Gastroesophageal sphincter (tissue), 3 donors: ENCODE measurements at regions not wholly inside any gene's neighbourhood (a gene's known extent, or its start where the extent isn't known, plus 50 kb on each side); places are given as distances from the start of the nearest gene placed in this dataset.

Experiments
- CTCF ChIP-seq, 4 experiments: fragments of 200-600 bp in 2 of 4; fragments of 450-650 bp in 2 of 4; sonication (generic) in 1 of 4; IDR thresholded peaks; one replicate each; pipeline ENCODE4 v1.5.1; 2017 to 2019; ENCODE audit warnings: antibody characterized with exemption in 4 of 4, mild to moderate bottlenecking in 2 of 4, moderate library complexity in 2 of 4
- EP300 ChIP-seq: sonication (generic); formaldehyde crosslinking; IDR thresholded peaks from one replicate; pipeline ENCODE4 v1.6.1; 2017; ENCODE audit warnings: antibody characterized with exemption, mild to moderate bottlenecking
- POLR2A ChIP-seq, 2 donors: fragments of 450-650 bp; IDR thresholded peaks; one replicate each; pipeline ENCODE4 v1.6.1; 2017; ENCODE audit warnings: antibody characterized with exemption in 2 of 2, mild to moderate bottlenecking in 2 of 2, moderate library complexity in 1 of 2
- POLR2AphosphoS5 ChIP-seq: sonication (generic); formaldehyde crosslinking; IDR thresholded peaks from one replicate; pipeline ENCODE4 v1.6.1; 2017; ENCODE audit warnings: antibody characterized with exemption

- TF ChIP-seq POLR2A (IDR thresholded peaks at IDR 0.05) (no peak), EP300 (no peak), POLR2AphosphoS5 (no peak), CTCF (IDR thresholded peaks at IDR 0.05) (no peak)
These were observed 344.2 kb upstream of the ROPN1 start for GRCh38 chr3:124336067-124336656.
